Thoracic aorta (tissue), 2 donors: ENCODE measurements at regions not wholly inside any gene's neighbourhood (a gene's known extent, or its start where the extent isn't known, plus 50 kb on each side); places are given as distances from the start of the nearest gene placed in this dataset.

Experiments used
- ATAC-seq: fragments of 150-250 bp; one replicate; pipeline ENCODE4 v1.8.0; 2017; ENCODE audit warnings: low read depth; ENCODE audit not compliant: insufficient number of reproducible peaks, low FRiP score
- DNase-seq: peaks from one replicate; pipeline ENCODE4 v3.0.0-alpha.2; 2020; ENCODE audit warnings: low spot score
- H3K27ac ChIP-seq, 2 donors: fragments of 200-600 bp; sonication (generic); 1 replicate in 1 of 2; 2 replicates in 1 of 2; pipeline ENCODE4 v1.5.1; 2016; ENCODE audit warnings: mild to moderate bottlenecking in 2 of 2, moderate library complexity in 2 of 2
- H3K27me3 ChIP-seq: fragments of 200-600 bp; sonication (generic); replicated peaks from 2 replicates; pipeline ENCODE4 v1.6.0; 2016; ENCODE audit warnings: mild to moderate bottlenecking; ENCODE audit not compliant: insufficient read depth
- H3K36me3 ChIP-seq: fragments of 200-600 bp; sonication (generic); one replicate; pipeline ENCODE4 v1.5.1; 2016
- H3K4me1 ChIP-seq, 2 donors: fragments of 200-600 bp; sonication (generic); 1 replicate in 1 of 2; 2 replicates in 1 of 2; pipeline versions ENCODE4 v1.5.1 to v1.6.0; 2016; ENCODE audit warnings: low read depth in 2 of 2, mild to moderate bottlenecking in 1 of 2; ENCODE audit not compliant: control insufficient read depth in 1 of 2
- H3K4me3 ChIP-seq: fragments of 200-600 bp; sonication (generic); 2 replicates; pipeline ENCODE4 v1.5.1; 2016; ENCODE audit warnings: mild to moderate bottlenecking
- H3K9me3 ChIP-seq: fragments of 200-600 bp; sonication (generic); 2 replicates; pipeline ENCODE4 v1.5.1; 2016
- CTCF ChIP-seq: fragments of 200-600 bp; sonication (generic); IDR thresholded peaks from one replicate; pipeline ENCODE4 v1.5.1; 2019; ENCODE audit warnings: antibody characterized with exemption

DNA sequence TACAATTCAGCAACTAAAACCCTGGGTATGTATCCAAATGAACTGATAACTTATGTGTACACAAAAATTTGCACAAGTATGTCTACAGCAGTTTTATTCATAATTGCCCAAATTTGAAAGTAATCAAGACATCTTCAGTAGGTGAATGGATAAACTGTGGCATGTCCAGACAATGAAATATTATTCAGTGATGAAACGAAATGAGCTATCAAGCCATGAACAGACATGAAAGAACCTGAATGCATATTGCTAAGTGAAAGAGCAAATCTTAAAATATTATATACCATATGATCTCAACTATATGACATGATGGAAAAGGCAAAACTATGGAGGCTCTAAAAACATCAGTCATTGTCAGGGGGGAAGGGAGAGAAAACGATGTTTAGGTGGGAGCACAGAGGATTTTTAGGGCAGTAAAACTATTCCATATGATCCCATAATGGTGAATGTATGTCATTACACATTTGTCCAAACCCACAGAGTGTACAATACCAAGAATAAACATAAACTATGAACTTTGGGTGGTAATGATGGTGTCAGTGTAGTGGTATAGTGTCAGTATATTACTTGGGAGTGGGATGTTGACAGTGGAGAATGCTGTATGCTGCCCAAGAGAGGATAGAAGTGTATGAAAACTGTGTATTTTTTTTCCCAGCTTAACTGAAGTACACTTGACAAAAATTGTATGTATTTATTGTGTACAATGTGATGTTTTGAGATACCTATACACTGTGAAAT, 92.8 kb upstream of the PPP2R5A start:
- H3K4me3 ChIP-seq = no peak overlapping the region
- TF ChIP-seq CTCF = no peak
- no peak overlapping the region for H3K27ac ChIP-seq
- no peaks in the 10 kb centered on the region for H3K27me3 ChIP-seq
- no peaks in the 10 kb centered on the region for H3K9me3 ChIP-seq
- no peak for ATAC-seq
- DNase-seq = no peak
- H3K4me1 ChIP-seq = peaks cover 2 to 5% of the 10 kb centered on the region in 2 donors
- no peaks in the 10 kb centered on the region for H3K36me3 ChIP-seq

DNA sequence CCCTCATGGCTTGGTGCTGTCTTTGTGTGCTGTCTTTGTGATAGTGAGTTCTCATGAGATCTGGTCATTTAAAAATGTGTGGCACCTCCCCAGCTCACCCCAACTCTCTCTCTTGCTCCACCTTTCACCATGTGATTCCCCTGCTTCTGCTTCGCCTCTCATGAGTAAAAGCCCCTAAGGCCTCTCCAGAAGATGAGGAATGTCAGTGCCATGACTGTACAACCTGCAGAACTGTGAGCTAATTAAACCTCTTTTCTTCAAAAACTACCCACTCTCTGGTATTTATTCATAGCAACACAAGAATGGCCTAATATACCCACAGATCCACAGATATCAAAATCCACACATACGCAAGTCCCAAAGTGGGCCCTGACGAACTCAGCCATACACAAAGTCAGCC, 88.9 kb upstream of the PPP2R5A start:
- DNase-seq = no peak
- no peaks in the 10 kb centered on the region for H3K27me3 ChIP-seq
- no peak overlapping the region for H3K27ac ChIP-seq
- no peak for ATAC-seq
- no peaks in the 10 kb centered on the region for H3K36me3 ChIP-seq
- H3K4me3 ChIP-seq = no peak overlapping the region
- peaks cover 3% of the 10 kb centered on the region for H3K9me3 ChIP-seq
- no peaks in the 10 kb centered on the region for H3K4me1 ChIP-seq
- TF ChIP-seq CTCF = no peak

GRCh38 chr1:212201461-212201860, 83.7 kb upstream of the PPP2R5A start:
- Histone ChIP-seq H3K36me3 (no peaks in the 10 kb centered on the region), H3K9me3 (peaks cover 3% of the 10 kb centered on the region), H3K27ac (no peak overlapping the region), H3K4me1 (no peaks in the 10 kb centered on the region), H3K27me3 (no peaks in the 10 kb centered on the region), H3K4me3 (no peak overlapping the region)
- DNase-seq (no peak), ATAC-seq (no peak)
- no peak for TF ChIP-seq CTCF

DNA sequence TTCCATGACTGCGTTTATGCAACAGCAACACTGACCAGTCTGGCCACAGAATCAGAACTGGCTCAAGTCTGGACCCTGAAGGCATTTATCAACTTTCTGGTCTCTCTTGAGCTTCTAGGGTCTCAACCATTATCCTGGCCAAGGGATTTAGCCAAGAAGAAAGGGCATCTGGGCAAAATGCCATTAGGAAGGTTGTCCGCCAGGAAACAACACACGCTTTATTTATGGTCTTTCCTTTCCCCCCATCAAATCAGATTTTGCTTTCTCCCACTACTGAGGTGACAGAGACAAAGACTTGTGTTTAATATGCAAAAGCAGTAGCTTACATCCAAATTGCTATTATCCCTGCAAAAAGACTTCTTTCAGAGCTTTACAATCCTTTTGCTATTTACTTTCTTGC, 81.6 kb upstream of the PPP2R5A start:
- H3K36me3 ChIP-seq = no peaks in the 10 kb centered on the region

GRCh38 chr1:212205006-212205405, 80.2 kb upstream of the PPP2R5A start:
- no peak for DNase-seq
- H3K4me1 ChIP-seq = no peaks in the 10 kb centered on the region
- no peak overlapping the region for H3K4me3 ChIP-seq
- no peak for ATAC-seq
- no peaks in the 10 kb centered on the region for H3K27me3 ChIP-seq
- no peaks in the 10 kb centered on the region for H3K36me3 ChIP-seq
- H3K9me3 ChIP-seq = peaks cover 3% of the 10 kb centered on the region
- TF ChIP-seq CTCF = no peak
- no peak overlapping the region for H3K27ac ChIP-seq

More for the DNA sequence above, 81.6 kb upstream of the PPP2R5A start:
- Histone ChIP-seq H3K27ac (no peak overlapping the region), H3K4me3 (no peak overlapping the region), H3K27me3 (no peaks in the 10 kb centered on the region), H3K9me3 (peaks cover 3% of the 10 kb centered on the region), H3K4me1 (no peaks in the 10 kb centered on the region)
- no peak for TF ChIP-seq CTCF
- no peak for DNase-seq
- ATAC-seq = no peak
